Neural progenitor cell (in vitro differentiated cells): ENCODE measurements at regions not wholly inside any gene's neighbourhood (a gene's known extent, or its start where the extent isn't known, plus 50 kb on each side); places are given as distances from the start of the nearest gene placed in this dataset.

Experiments
- CTCF ChIP-seq: fragments of 200-600 bp; sonication (generic); IDR thresholded peaks from 2 replicates; pipeline ENCODE4 v1.5.1; 2017; ENCODE audit warnings: antibody characterized with exemption, mild to moderate bottlenecking
- EZH2 ChIP-seq: fragments of 200-600 bp; sonication (generic); IDR thresholded peaks from 2 replicates; pipeline ENCODE4 v1.6.1; 2017; ENCODE audit warnings: antibody characterized with exemption, mild to moderate bottlenecking, moderate library complexity

GRCh38 chr4:62471021-62471420 lies 1270.9 kb downstream of the ADGRL3 start:
- TF ChIP-seq CTCF (no peak), EZH2 (no peak)
